Fibroblast of lung (primary cell): ENCODE measurements at regions not wholly inside any gene's neighbourhood (a gene's known extent, or its start where the extent isn't known, plus 50 kb on each side); places are given as distances from the start of the nearest gene placed in this dataset.

ENCODE experiments used
- DNase-seq, 2 donors: peaks; one replicate each; pipeline versions ENCODE4 v3.0.0 to v3.0.0-alpha.2; 2010; ENCODE audit warnings: low read depth in 2 of 2
- H2AFZ ChIP-seq: 2 replicates; pipeline ENCODE4 v1.5.1; 2012; ENCODE audit warnings: low read length, control low read depth, inconsistent platforms
- H3K27ac ChIP-seq: 2 replicates; pipeline ENCODE4 v1.5.1; 2011; ENCODE audit warnings: low read length, control low read depth; ENCODE audit not compliant: insufficient read depth
- H3K27me3 ChIP-seq: 2 replicates; pipeline ENCODE4 v1.5.1; 2011; ENCODE audit warnings: mild to moderate bottlenecking, low read length; ENCODE audit not compliant: control insufficient read depth, insufficient read depth
- H3K36me3 ChIP-seq: 2 replicates; pipeline ENCODE4 v1.5.1; 2011; ENCODE audit warnings: low read length; ENCODE audit not compliant: control insufficient read depth, insufficient read depth
- H3K4me1 ChIP-seq: 2 replicates; pipeline ENCODE4 v1.5.1; 2011; ENCODE audit warnings: low read length; ENCODE audit not compliant: control insufficient read depth, insufficient read depth; ENCODE audit errors: extremely low read depth
- H3K4me2 ChIP-seq: 2 replicates; pipeline ENCODE4 v1.5.1; 2011; ENCODE audit warnings: low read length, control low read depth; ENCODE audit not compliant: insufficient read depth; ENCODE audit errors: extremely low read depth
- H3K4me3 ChIP-seq, 4 experiments: fragments of 200-600 bp in 1 of 4; sonication (generic) in 1 of 4; replicated peaks in 1 of 4; 2 replicates each; pipeline ENCODE4 v1.5.1; 2011 to 2016; ENCODE audit warnings: low read length in 4 of 4, low read depth in 3 of 4, mild to moderate bottlenecking in 3 of 4, control low read depth in 2 of 4, inconsistent platforms in 1 of 4, mixed read lengths in 1 of 4; ENCODE audit not compliant: insufficient read depth in 1 of 4; ENCODE audit errors: control extremely low read depth in 1 of 4
- H3K79me2 ChIP-seq: 2 replicates; pipeline ENCODE4 v1.5.1; 2012; ENCODE audit warnings: mild to moderate bottlenecking, low read length, inconsistent platforms; ENCODE audit not compliant: control insufficient read depth, insufficient read depth
- H3K9ac ChIP-seq: 2 replicates; pipeline ENCODE4 v1.5.1; 2011; ENCODE audit warnings: mild to moderate bottlenecking, low read length, control low read depth; ENCODE audit not compliant: insufficient read depth
- H3K9me3 ChIP-seq: 2 replicates; pipeline ENCODE4 v1.5.1; 2012; ENCODE audit warnings: low read depth, low read length; ENCODE audit not compliant: control insufficient read depth, insufficient read depth
- H4K20me1 ChIP-seq: 2 replicates; pipeline ENCODE4 v1.5.1; 2011; ENCODE audit warnings: low read length; ENCODE audit not compliant: control insufficient read depth, insufficient read depth; ENCODE audit errors: extremely low read depth
- EZH2 ChIP-seq: IDR thresholded peaks from 2 replicates; pipeline ENCODE4 v1.5.1; 2012; ENCODE audit warnings: low read length, control low read depth, mild to moderate bottlenecking; ENCODE audit errors: missing control alignments
- TF ChIP-seq, protein P1 (sequence below), 2 donors: IDR thresholded peaks in 1 of 2; conservative IDR thresholded peaks in 1 of 2; 1 replicate in 1 of 2; 2 replicates in 1 of 2; pipeline ENCODE4 v1.5.1; 2011 to 2012; ENCODE audit warnings: low read length in 2 of 2, control low read depth in 1 of 2, inconsistent platforms in 1 of 2, low read depth in 1 of 2, mild to moderate bottlenecking in 1 of 2

DNA sequence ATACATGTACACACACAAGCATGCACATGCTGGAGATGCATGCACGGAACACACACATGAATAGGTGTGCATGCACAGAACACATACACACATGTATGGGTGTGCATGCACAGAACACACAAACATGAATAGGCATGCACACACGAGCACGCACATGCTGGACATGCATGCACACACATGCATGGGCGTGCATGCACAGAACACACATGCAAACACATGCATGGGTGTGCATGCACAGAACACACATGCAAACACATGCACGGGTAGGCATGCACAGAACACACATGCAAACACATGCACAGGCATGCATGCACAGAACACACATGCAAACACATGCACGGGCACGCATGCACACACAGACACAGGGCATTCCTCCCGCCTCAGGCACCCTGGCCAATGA, 382.3 kb downstream of the IRX2 start:
- H4K20me1 ChIP-seq = no peaks in the 10 kb centered on the region
- peaks cover 6% of the 10 kb centered on the region for H3K9me3 ChIP-seq
- H3K4me1 ChIP-seq = no peaks in the 10 kb centered on the region
- H3K9ac ChIP-seq = no peak overlapping the region
- TF ChIP-seq, protein P1, sequence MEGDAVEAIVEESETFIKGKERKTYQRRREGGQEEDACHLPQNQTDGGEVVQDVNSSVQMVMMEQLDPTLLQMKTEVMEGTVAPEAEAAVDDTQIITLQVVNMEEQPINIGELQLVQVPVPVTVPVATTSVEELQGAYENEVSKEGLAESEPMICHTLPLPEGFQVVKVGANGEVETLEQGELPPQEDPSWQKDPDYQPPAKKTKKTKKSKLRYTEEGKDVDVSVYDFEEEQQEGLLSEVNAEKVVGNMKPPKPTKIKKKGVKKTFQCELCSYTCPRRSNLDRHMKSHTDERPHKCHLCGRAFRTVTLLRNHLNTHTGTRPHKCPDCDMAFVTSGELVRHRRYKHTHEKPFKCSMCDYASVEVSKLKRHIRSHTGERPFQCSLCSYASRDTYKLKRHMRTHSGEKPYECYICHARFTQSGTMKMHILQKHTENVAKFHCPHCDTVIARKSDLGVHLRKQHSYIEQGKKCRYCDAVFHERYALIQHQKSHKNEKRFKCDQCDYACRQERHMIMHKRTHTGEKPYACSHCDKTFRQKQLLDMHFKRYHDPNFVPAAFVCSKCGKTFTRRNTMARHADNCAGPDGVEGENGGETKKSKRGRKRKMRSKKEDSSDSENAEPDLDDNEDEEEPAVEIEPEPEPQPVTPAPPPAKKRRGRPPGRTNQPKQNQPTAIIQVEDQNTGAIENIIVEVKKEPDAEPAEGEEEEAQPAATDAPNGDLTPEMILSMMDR (conservative IDR thresholded peaks at IDR 0.05 in 1 of 2, IDR thresholded peaks at IDR 0.05 in 1 of 2; ENCODE audit: low read depth in 1 of 2, low read length in 2 of 2) = no peak
- TF ChIP-seq EZH2 = no peak
- no peaks in the 10 kb centered on the region for H3K79me2 ChIP-seq
- no peak overlapping the region for H3K27ac ChIP-seq
- no peaks in the 10 kb centered on the region for H3K36me3 ChIP-seq
- H3K4me3 ChIP-seq = no peak overlapping the region
- DNase-seq = no peak
- no peak overlapping the region for H3K4me2 ChIP-seq
- H3K27me3 ChIP-seq = no peaks in the 10 kb centered on the region
- H2AFZ ChIP-seq = no peak overlapping the region

DNA sequence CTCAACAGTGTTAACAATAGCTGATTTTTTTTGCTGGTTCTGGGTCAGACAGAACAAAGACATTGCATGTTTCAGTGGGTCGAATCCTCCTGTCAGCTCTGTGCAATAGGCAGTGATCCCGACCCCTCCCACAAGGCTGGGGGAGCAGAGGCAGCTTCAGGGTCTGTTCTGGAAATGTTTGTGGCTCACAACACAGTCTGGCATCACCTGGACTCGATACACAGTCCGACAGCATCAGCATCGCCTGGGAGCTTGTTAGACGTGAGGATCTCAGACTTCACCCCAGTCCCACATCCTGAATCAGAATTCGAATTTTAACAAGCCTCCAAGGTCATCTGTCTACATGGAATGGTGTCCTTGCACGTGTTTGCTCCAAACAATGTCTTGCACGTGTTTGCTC, 384.7 kb downstream of the IRX2 start:
- Histone ChIP-seq H3K36me3 (no peaks in the 10 kb centered on the region), H3K79me2 (no peaks in the 10 kb centered on the region), H4K20me1 (no peaks in the 10 kb centered on the region), H3K4me3 (no peak overlapping the region), H3K9ac (no peak overlapping the region), H3K4me1 (no peaks in the 10 kb centered on the region), H3K9me3 (peaks cover 6% of the 10 kb centered on the region), H3K27ac (no peak overlapping the region), H3K27me3 (no peaks in the 10 kb centered on the region), H3K4me2 (no peak overlapping the region), H2AFZ (no peak overlapping the region)
- no peak for DNase-seq
- TF ChIP-seq, protein P1 (conservative IDR thresholded peaks at IDR 0.05 in 1 of 2, IDR thresholded peaks at IDR 0.05 in 1 of 2; ENCODE audit: low read depth in 1 of 2, low read length in 2 of 2) = no peak
- TF ChIP-seq EZH2 = no peak

DNA sequence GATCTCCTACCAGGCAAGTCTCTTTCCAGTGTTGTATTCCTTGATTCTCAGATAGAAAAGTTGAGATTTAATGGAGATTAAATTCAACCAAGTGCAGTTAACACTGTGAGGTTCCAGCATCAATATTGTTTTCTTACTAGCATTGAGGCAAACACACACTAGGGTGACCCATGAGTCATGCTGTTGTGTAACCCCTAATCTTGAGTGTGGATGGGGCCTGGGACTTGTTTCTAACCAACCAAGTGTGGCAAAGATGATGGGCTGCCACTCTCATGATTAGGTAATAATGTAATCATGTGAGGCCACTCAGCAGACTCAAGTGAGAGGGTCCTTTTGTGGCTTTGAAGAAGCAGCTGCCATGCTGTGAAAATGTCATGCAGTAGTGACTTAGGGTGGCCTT, 394.2 kb downstream of the IRX2 start:
- Histone ChIP-seq H3K27me3 (no peaks in the 10 kb centered on the region), H3K9me3 (no peaks in the 10 kb centered on the region), H3K9ac (no peak overlapping the region), H3K79me2 (no peaks in the 10 kb centered on the region), H3K27ac (no peak overlapping the region), H4K20me1 (no peaks in the 10 kb centered on the region), H3K36me3 (no peaks in the 10 kb centered on the region), H3K4me1 (no peaks in the 10 kb centered on the region), H3K4me2 (no peak overlapping the region), H3K4me3 (no peak overlapping the region), H2AFZ (no peak overlapping the region)
- no peak for TF ChIP-seq EZH2
- TF ChIP-seq, protein P1 (conservative IDR thresholded peaks at IDR 0.05 in 1 of 2, IDR thresholded peaks at IDR 0.05 in 1 of 2; ENCODE audit: low read depth in 1 of 2, low read length in 2 of 2) = no peak
- DNase-seq = no peak
